SIG-M5 treated with dmso at 0.1 percent for 504 hours (cell line): ENCODE measurements at regions not wholly inside any gene's neighbourhood (a gene's known extent, or its start where the extent isn't known, plus 50 kb on each side); places are given as distances from the start of the nearest gene placed in this dataset.
"Not testable (repeated sequence)": the region's sequence is repeated elsewhere in the genome, so short reads cannot be mapped to it uniquely, and the experiment has no call there.

Source experiments
- DNase-seq: peaks from one replicate; lab custom pipeline; 2025; ENCODE audit not compliant: unreplicated experiment; lab: John Stamatoyannopoulos, UW

GRCh38 chr7:132030883-132031282 is 474.5 kb upstream of the PODXL start:
- peak; percentile 4 for DNase-seq

- no peak for DNase-seq
Measured at GRCh38 chr7:132030086-132030568, 473.7 kb upstream of the PODXL start.

- no peak for DNase-seq
Measured at GRCh38 chr7:132029369-132030085, 473.1 kb upstream of the PODXL start.

GRCh38 chr7:132028144-132028920 is 471.9 kb upstream of the PODXL start:
- DNase-seq = no peak

GRCh38 chr7:132024290-132024689 is 467.9 kb upstream of the PODXL start:
- no peak for DNase-seq

GRCh38 chr7:132023466-132023865 is 467.0 kb upstream of the PODXL start:
- no peak for DNase-seq

GRCh38 chr7:132022188-132022587 is 465.8 kb upstream of the PODXL start:
- DNase-seq = no peak

GRCh38 chr7:132019703-132020102 is 463.3 kb upstream of the PODXL start:
- no peak for DNase-seq

- no peak for DNase-seq
Measured at GRCh38 chr7:132009778-132010177, 453.4 kb upstream of the PODXL start.

- DNase-seq = no peak
Measured at GRCh38 chr7:132004529-132004928, 448.1 kb upstream of the PODXL start.

GRCh38 chr7:132002343-132002968 is 446.0 kb upstream of the PODXL start:
- no peak for DNase-seq

GRCh38 chr7:132001146-132001545 is 444.7 kb upstream of the PODXL start:
- DNase-seq = no peak

- no peak for DNase-seq
Measured at GRCh38 chr7:131999193-131999592, 442.8 kb upstream of the PODXL start.

- no peak for DNase-seq
Measured at GRCh38 chr7:131995324-131995723, 438.9 kb upstream of the PODXL start.

GRCh38 chr7:131981069-131981468 is 424.6 kb upstream of the PODXL start:
- DNase-seq = not testable (repeated sequence)

- not testable (repeated sequence) for DNase-seq
Measured at GRCh38 chr7:131978118-131978517, 421.7 kb upstream of the PODXL start.

- DNase-seq = no peak
Measured at GRCh38 chr7:131976411-131976810, 420.0 kb upstream of the PODXL start.

GRCh38 chr7:131974671-131975070 is 418.2 kb upstream of the PODXL start:
- DNase-seq = no peak

GRCh38 chr7:131972251-131972650 is 415.8 kb upstream of the PODXL start:
- DNase-seq = no peak

- DNase-seq = peak; percentile 6
Measured at GRCh38 chr7:131970602-131971001, 414.2 kb upstream of the PODXL start.

GRCh38 chr7:131969560-131969959 is 413.1 kb upstream of the PODXL start:
- DNase-seq = no peak

GRCh38 chr7:131967216-131967730 is 410.8 kb upstream of the PODXL start:
- no peak for DNase-seq
